Fibroblast of upper back skin (primary cell): ENCODE measurements at regions not wholly inside any gene's neighbourhood (a gene's known extent, or its start where the extent isn't known, plus 50 kb on each side); places are given as distances from the start of the nearest gene placed in this dataset.
"Not testable (repeated sequence)": the region's sequence is repeated elsewhere in the genome, so short reads cannot be mapped to it uniquely, and the experiment has no call there.

Experiments
- DNase-seq: peaks from one replicate; pipeline ENCODE4 v3.0.0-alpha.2; 2013

- no peak for DNase-seq
Measured at GRCh38 chr22:27300536-27301285, 500.8 kb downstream of the MN1 start.

- no peak for DNase-seq
Measured at GRCh38 chr22:27302501-27302900, 499.1 kb downstream of the MN1 start.

DNA sequence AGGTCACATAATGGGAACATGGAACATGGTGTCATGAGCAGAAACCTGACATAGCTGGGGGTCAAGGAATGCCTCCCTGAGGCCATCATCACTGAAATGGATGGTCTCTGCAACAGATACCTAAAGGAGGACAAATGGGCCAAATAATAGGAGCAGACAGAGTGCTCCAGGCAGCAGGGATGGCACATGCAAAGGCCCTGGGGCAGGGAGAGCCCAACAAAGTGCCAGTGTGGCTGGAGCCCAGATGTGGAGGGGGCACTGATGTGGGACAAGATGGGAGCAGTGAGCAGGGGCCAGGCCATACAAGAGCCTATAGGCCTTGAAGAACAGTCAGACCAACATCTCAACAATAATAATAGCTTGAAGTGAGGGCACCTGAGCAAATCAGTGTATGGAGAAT, 497.8 kb downstream of the MN1 start:
- DNase-seq: no peak

- DNase-seq: no peak
Measured at GRCh38 chr22:27306771-27307170, 494.8 kb downstream of the MN1 start.

DNA sequence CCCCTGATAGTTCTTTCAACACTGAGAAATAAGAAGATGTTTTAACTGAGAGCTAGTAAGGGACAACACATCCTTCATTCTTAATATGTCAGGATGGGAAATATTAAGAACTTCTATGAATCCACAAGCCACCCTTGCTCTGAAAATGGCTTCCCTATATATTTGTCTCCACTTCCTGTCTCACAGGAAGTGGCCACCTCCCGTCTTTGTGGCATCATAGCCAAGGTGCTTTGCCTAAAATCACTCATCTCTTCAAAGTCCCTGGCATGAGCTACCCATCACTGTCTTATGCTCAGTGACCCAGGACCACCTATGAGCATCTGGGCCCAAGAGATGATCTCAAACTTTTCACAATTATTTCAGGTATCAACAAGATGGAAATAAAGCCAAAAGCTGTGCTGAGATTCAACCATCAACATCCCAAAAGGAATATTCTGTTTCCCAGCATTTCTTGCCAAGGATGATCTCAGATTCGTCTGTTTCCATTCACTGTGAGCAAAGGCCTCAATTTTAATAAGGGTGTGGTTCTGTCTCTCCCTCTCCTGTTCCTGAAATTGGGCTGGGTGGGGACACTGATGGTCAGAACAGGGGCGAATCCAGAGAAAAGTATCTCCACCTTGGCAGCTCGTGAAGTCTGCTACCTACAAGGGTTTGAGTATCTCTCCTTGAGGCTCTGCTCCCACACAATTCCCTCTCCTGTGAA, 493.9 kb downstream of the MN1 start:
- no peak for DNase-seq

DNA sequence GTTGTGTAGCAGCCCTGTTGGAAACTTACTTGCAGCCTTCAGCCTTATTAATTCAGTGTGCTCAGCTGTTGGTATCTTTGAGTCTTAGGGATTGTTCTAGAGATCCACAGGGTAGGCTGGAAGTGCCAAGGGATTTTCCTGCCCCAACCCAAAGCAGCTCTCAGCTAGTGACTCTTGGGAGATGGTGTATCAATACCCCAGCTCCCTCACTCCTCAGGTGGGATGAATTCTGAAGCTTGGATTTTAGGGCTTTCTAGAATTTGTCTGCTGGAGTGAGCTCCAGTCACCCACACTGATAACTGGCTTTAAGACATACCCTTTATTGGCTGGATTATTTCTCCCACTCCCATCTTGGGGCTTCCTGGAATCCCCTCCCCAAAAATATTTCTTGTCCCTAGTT, 493.0 kb downstream of the MN1 start:
- DNase-seq: no peak

GRCh38 chr22:27309697-27310096, 491.9 kb downstream of the MN1 start:
- peak; percentile 56 for DNase-seq

DNA sequence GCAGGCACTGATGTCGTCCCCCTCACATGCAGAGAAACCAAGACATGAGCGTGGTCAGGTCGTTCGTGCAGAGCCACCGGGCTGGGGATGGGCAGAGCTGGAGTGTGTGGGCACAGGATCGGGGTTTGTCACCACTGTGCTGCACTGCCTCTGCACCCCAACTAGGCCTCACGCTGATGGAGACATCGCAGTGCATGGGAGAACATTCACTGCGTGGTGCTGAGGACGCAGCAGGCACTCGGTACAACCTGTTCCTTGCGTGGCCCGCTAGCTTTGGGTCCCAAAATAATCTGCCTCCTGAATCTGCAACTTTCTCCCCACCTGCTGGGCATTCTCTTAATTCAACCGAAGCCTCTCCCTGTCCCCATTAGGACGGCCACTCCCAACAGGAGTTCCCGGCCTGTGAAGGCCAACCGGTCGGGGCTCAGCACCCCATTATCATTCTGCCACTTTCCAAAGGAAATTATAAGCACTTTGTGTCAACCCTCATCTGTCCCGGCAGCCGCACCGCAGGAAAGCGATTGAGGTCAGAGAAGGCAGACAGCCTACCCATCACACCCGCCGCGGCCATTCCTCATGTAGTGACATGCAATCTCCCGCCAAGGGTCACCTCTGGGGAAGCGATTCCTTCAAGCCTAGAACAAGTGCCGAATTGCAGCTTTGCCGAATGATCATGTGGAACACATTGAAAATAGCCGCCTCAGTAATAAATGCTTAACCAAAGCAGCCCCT, 490.4 kb downstream of the MN1 start:
- no peak for DNase-seq

DNA sequence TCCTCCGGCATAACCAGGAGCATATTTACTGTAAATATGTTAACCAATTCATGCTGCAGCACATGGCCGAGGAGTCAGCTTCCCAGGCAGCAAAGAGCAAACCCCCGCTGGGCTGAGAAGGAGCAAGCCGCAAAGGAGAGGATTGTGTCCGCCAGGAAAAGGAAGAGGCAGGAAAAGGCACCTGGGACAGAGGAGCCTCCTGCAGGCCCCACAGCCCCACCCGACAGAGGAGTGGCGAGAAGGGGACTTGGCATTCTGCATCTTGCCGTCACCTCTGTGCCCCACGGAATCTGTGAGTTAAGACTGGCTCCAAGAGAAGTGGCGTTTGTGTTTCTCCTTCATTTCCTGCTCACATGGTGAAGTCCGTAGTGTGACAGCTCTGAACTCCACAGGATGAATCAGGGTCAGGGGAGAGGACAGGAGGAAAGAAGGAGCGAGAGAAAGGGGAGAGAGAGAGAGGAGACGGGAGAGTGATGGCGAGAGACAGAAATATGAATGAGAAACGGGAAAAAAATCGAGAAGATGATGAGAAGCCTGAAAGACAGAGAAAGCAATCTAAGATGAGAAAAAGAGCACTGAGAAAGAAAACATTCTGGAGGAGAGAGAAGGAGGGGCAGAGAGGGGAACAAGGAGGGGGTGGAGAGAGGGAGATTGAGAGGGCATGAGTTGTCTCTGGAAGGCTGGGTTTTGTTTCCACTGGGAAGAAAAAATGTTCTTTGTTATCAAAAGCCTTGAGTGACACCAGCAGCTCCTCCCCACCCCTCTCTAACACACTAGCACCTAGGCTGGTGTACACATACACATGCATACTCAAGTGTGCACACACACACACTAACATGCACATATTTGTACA, 489.6 kb downstream of the MN1 start:
- DNase-seq: peak; percentile 42

DNA sequence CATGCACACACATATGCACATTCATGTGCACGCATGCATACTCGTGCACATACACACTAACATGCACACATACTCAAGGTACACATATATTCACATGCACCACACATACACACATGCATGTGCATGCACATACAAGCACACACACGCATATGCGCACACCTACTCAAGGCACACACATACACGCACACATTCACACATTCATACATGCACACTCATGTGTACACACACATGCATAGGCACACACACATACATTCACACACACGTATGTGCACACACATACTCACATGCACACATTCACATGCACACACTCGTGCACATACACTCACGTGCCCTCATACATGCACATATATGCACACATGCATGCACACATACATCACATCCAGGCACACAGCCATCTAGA, 489.0 kb downstream of the MN1 start:
- DNase-seq: no peak

GRCh38 chr22:27312966-27313855, 488.3 kb downstream of the MN1 start:
- no peak for DNase-seq

DNA sequence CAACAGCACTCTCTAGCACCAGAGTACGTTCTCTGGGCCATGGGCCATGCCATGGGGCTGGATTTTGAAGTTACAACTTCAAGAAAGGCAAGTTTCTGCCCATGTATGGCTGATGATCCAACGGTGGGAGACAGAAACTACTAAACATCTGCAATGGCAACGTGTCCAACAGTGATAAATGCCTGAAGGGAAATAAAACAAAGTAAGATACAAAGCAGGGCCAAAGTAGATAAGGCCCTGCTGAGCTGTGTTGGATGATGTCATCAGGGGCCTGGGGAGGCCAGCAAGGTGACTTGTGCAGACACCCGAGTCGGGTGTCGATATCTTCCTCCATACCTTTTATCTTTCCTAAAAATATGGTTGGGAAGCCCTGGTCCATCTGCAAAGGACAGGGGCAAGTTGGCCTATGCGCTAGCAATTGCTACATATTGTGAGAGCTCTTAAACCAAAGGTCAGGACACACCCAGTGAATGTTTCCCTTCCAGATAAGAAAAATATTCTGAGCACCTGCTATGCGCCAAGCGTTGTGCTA, 487.2 kb downstream of the MN1 start:
- no peak for DNase-seq

DNA sequence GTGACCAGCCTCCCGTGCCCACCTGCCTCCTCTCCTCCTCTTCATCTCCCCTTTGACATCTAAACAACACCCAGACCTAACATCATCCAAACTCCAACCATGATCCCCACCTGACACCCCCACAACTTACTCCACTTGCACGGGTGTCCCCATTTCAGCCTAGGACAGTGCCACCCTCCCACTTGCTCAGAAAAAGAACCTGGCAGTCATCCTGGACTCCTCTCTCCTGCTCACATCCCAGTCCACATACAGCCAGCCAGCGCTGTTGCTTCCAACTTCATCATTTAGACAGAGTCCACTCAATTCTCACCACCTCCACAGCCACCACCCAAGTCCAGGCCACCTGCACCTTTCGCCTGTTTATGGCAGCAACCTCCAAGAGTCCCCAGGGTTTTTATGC, 485.7 kb downstream of the MN1 start:
- no peak for DNase-seq

GRCh38 chr22:27317096-27317495, 484.5 kb downstream of the MN1 start:
- peak; percentile 44 for DNase-seq

- DNase-seq: peak; percentile 65
Measured at GRCh38 chr22:27317971-27318428, 483.6 kb downstream of the MN1 start.

- peak; percentile 92 for DNase-seq
Measured at GRCh38 chr22:27318516-27318915, 483.0 kb downstream of the MN1 start.

DNA sequence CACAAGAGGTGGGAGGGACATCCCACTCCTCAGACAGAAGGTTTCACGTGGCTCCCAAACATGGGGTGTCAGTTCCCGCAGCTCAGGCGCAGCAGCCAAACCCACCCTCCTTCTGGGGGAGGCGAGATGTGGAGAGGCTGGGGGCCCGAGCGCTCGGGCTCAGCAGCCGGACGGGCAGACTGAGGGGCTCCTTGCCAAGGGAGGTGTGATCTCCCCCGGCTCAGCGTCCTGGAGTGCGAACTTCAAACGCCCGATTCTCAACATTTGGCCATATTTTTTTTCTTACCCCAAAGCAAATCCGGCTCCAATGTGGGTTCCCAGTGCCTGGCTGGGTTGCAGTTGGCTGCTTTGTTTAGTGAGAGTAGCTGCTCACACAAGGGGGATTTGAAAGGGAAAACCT, 477.9 kb downstream of the MN1 start:
- DNase-seq: no peak

DNA sequence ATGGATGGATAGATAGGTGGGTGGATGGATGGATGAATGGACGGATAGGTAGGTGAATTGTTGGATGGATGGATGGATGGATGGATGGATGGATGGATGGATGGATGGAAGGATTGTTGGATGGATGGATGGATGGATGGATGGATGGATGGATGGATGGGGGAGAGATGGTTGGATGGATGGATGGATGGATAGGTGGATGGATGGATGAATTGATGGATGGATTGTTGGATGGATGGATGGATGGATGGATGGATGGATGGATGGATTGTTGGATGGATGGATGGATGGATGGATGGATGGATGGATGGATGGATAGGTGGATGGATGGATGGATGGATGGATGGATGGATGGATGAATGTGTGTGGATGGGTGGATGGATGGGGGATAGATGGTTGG, 476.6 kb downstream of the MN1 start:
- DNase-seq: not testable (repeated sequence)

GRCh38 chr22:27327497-27327896, 474.1 kb downstream of the MN1 start:
- no peak for DNase-seq

DNA sequence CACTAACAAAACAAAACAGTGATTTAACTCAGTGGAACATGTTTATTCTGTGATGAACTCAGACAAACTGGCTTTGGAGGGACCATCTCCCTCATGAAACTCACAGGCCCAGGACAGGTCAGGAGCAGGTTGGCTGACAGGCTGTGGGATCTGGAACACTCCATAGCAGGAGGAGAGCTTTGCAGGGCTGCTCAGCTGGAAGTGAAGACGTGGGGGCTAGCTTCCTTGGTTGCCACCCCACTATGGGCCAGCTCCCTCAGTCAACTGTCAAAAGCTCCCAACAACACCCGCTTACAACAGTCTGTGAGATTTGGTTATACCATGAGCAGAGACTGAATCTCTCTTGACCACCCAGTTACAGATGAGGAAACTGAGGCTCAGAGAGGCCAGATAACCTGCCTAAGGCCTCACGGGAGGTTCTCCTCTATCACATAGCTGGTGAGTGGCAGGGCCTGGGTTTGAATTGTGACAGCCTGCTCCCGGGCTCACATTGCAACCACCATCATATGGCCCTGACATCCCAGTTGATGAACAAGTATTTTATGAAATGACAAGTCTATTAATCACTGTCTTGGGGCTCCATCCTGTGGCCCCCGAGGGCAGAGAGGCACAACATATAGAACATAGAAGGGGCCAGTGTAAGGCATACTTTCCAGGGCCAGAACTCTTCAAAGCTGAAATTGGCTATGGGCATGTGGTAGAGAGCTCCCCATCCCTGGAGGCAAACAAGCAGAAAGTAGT, 473.4 kb downstream of the MN1 start:
- DNase-seq: no peak
